ENCODE measurements at regions not wholly inside any gene's neighbourhood (a gene's known extent, or its start where the extent isn't known, plus 50 kb on each side); places are given as distances from the start of the nearest gene placed in this dataset.

- H3K36me3 ChIP-seq (ENCODE audit: control insufficient read depth, insufficient read depth, low read length): no peaks in the 10 kb centered on the region
- DNase-seq (ENCODE audit: low read depth): no peak
- no peaks in the 10 kb centered on the region for H3K27me3 ChIP-seq (ENCODE audit: control insufficient read depth, insufficient read depth, low read length)
- no peak for TF ChIP-seq CTCF (IDR thresholded peaks at IDR 0.05; ENCODE audit: insufficient read depth, low read length, poor library complexity, severe bottlenecking)
- no peak overlapping the region for H3K4me3 ChIP-seq (ENCODE audit: low read depth, low read length)
Measured at GRCh38 chr9:117465706-117466105, 50.8 kb upstream of the ASTN2 start.

- Histone ChIP-seq H3K36me3 (ENCODE audit: control insufficient read depth, insufficient read depth, low read length) (no peaks in the 10 kb centered on the region), H3K4me3 (ENCODE audit: low read depth, low read length) (no peak overlapping the region), H3K27me3 (ENCODE audit: control insufficient read depth, insufficient read depth, low read length) (no peaks in the 10 kb centered on the region)
- TF ChIP-seq CTCF (IDR thresholded peaks at IDR 0.05; ENCODE audit: insufficient read depth, low read length, poor library complexity, severe bottlenecking): no peak
- no peak for DNase-seq (ENCODE audit: low read depth)
Measured at GRCh38 chr9:117464941-117465616, 50.2 kb upstream of the ASTN2 start.

Data from kidney epithelial cell (primary cell).